Keratinocyte (primary cell): ENCODE measurements at regions not wholly inside any gene's neighbourhood (a gene's known extent, or its start where the extent isn't known, plus 50 kb on each side); places are given as distances from the start of the nearest gene placed in this dataset.

Experiments
- DNase-seq: peaks from one replicate; pipeline ENCODE4 v3.0.0-alpha.2; 2011; ENCODE audit warnings: low read depth, missing footprints, low spot score
- FAIRE-seq: peaks from 2 replicates; lab custom pipeline; 2011; peaks lifted over from hg19 to GRCh38; lab: Jason Lieb, UNC
- H2AFZ ChIP-seq: 2 replicates; pipeline ENCODE4 v1.6.0; 2012; ENCODE audit warnings: low read length, control low read depth, inconsistent platforms; ENCODE audit not compliant: control insufficient read depth
- H3K27ac ChIP-seq: 2 replicates; pipeline ENCODE4 v1.5.1; 2011; ENCODE audit warnings: low read length; ENCODE audit not compliant: control insufficient read depth, insufficient read depth
- H3K27me3 ChIP-seq: 3 replicates; pipeline ENCODE4 v1.6.0; 2011; ENCODE audit warnings: low read length; ENCODE audit not compliant: control insufficient read depth, insufficient read depth; ENCODE audit errors: extremely low read depth
- H3K36me3 ChIP-seq, 2 experiments: 2 replicates in 1 of 2; 3 replicates in 1 of 2; pipeline ENCODE4 v1.5.1; 2011; ENCODE audit warnings: low read length in 2 of 2, mild to moderate bottlenecking in 1 of 2; ENCODE audit not compliant: control insufficient read depth in 2 of 2, insufficient read depth in 2 of 2; ENCODE audit errors: extremely low read depth in 1 of 2
- H3K4me1 ChIP-seq: 3 replicates; pipeline ENCODE4 v1.5.1; 2011; ENCODE audit warnings: low read length; ENCODE audit not compliant: control insufficient read depth, insufficient read depth; ENCODE audit errors: extremely low read depth
- H3K4me2 ChIP-seq: 3 replicates; pipeline ENCODE4 v1.6.0; 2011; ENCODE audit warnings: low read depth, low read length; ENCODE audit not compliant: control insufficient read depth, insufficient read depth; ENCODE audit errors: extremely low read depth
- H3K4me3 ChIP-seq, 3 experiments: fragments of 200-600 bp in 1 of 3; sonication (generic) in 1 of 3; 2 replicates in 2 of 3; 3 replicates in 1 of 3; pipeline ENCODE4 v1.5.1; 2011 to 2016; ENCODE audit warnings: low read length in 3 of 3, mild to moderate bottlenecking in 3 of 3, control low read depth in 2 of 3, inconsistent platforms in 1 of 3, low read depth in 1 of 3, mixed read lengths in 1 of 3, mixed run types in 1 of 3, moderate library complexity in 1 of 3; ENCODE audit not compliant: control insufficient read depth in 2 of 3, insufficient read depth in 2 of 3; ENCODE audit errors: extremely low read depth in 1 of 3
- H3K79me2 ChIP-seq: 2 replicates; pipeline ENCODE4 v1.6.0; 2012; ENCODE audit warnings: low read length; ENCODE audit not compliant: control insufficient read depth, insufficient read depth
- H3K9ac ChIP-seq: 3 replicates; pipeline ENCODE4 v1.6.0; 2011; ENCODE audit warnings: low read length; ENCODE audit not compliant: control insufficient read depth, insufficient read depth; ENCODE audit errors: extremely low read depth
- H3K9me1 ChIP-seq: 3 replicates; pipeline ENCODE4 v1.6.0; 2011; ENCODE audit warnings: low read length; ENCODE audit not compliant: control insufficient read depth, insufficient read depth; ENCODE audit errors: extremely low read depth
- H3K9me3 ChIP-seq: 2 replicates; pipeline ENCODE4 v1.5.1; 2012; ENCODE audit warnings: low read depth, low read length; ENCODE audit not compliant: control insufficient read depth
- H4K20me1 ChIP-seq: 3 replicates; pipeline ENCODE4 v1.6.0; 2011; ENCODE audit warnings: low read length; ENCODE audit not compliant: control insufficient read depth, insufficient read depth; ENCODE audit errors: extremely low read depth
- EZH2 ChIP-seq: IDR thresholded peaks from one replicate; pipeline ENCODE4 v1.6.1; 2012; ENCODE audit warnings: inconsistent platforms, mild to moderate bottlenecking, low read length, moderate library complexity
- dilution Hi-C: fragments of 300-500 bp; cut with MboI; formaldehyde crosslinking; loops from one replicate; pipeline ENCODE4 v1.7.0; 2020; ENCODE audit warnings: low sequenced_read_pairs; ENCODE audit not compliant: extremely low pct_ligation_motif_present
- TF ChIP-seq, protein P1 (sequence below), 3 experiments: IDR thresholded peaks in 1 of 3; conservative IDR thresholded peaks in 1 of 3; optimal IDR thresholded peaks in 1 of 3; 2 replicates in 2 of 3; 3 replicates in 1 of 3; pipeline versions ENCODE3 to v1.5.1; 2011; ENCODE audit warnings: low read length in 3 of 3, mild to moderate bottlenecking in 3 of 3, moderate library complexity in 2 of 3, control low read depth in 1 of 3, inconsistent platforms in 1 of 3; ENCODE audit not compliant: insufficient read depth in 2 of 3; ENCODE audit errors: extremely low read depth in 1 of 3

DNA sequence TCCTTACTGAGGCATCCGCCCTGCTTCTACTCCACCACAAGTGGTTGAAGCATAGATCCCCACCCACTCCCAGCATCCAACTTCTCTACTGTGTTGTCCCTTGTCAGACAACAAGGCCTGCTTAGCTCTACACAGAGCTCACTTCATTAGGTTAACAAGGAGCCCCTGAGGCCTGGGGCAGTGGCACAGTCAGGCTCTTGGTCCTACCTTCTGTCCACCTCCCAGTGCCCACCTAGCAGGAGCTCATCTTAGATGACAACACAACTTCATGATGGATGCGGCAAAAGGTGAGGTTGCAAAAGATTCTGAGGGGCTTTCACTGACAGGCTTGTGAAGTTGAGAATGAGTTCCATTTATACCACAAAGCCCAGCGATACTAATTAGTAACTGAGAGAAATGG lies 432.0 kb upstream of the CDH5 start:
- no peak for DNase-seq
- no peaks in the 10 kb centered on the region for H3K36me3 ChIP-seq
- H3K9me3 ChIP-seq = no peaks in the 10 kb centered on the region
- H2AFZ ChIP-seq = no peak overlapping the region
- H3K27me3 ChIP-seq = no peaks in the 10 kb centered on the region
- no peak overlapping the region for H3K4me2 ChIP-seq
- no peaks in the 10 kb centered on the region for H3K79me2 ChIP-seq
- H3K27ac ChIP-seq = no peak overlapping the region
- no peak overlapping the region for H3K9ac ChIP-seq
- H3K4me3 ChIP-seq = no peak overlapping the region
- dilution Hi-C loops = no loop called here
- no peaks in the 10 kb centered on the region for H3K4me1 ChIP-seq
- FAIRE-seq = no peak
- no peak for TF ChIP-seq EZH2
- TF ChIP-seq, protein P1, sequence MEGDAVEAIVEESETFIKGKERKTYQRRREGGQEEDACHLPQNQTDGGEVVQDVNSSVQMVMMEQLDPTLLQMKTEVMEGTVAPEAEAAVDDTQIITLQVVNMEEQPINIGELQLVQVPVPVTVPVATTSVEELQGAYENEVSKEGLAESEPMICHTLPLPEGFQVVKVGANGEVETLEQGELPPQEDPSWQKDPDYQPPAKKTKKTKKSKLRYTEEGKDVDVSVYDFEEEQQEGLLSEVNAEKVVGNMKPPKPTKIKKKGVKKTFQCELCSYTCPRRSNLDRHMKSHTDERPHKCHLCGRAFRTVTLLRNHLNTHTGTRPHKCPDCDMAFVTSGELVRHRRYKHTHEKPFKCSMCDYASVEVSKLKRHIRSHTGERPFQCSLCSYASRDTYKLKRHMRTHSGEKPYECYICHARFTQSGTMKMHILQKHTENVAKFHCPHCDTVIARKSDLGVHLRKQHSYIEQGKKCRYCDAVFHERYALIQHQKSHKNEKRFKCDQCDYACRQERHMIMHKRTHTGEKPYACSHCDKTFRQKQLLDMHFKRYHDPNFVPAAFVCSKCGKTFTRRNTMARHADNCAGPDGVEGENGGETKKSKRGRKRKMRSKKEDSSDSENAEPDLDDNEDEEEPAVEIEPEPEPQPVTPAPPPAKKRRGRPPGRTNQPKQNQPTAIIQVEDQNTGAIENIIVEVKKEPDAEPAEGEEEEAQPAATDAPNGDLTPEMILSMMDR (optimal IDR thresholded peaks at IDR 0.05 in 1 of 3, IDR thresholded peaks at IDR 0.05 in 1 of 3, conservative IDR thresholded peaks at IDR 0.05 in 1 of 3; ENCODE audit: extremely low read depth in 1 of 3, insufficient read depth in 2 of 3, low read length in 3 of 3) = no peak
- H4K20me1 ChIP-seq = no peaks in the 10 kb centered on the region
- no peaks in the 10 kb centered on the region for H3K9me1 ChIP-seq

DNA sequence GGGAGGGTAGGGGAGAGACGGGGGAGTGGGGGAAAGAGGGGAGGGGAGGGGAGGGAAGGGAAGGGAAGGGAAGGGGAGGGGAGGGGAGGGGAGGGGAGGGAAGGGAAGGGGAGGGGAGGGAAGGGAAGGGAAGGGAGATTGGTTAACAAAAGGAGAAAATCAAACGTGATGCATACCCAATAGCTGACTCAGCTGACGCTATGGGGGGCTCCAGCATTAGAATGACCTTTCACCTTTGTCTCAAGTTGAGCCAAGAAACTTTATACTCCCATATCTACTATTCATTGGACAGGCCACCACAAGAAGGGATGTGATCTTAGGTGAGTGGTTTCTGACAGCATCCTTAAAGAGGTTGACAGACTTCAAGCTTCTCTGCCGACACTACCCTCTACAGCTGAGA lies 432.8 kb upstream of the CDH5 start:
- no peaks in the 10 kb centered on the region for H3K27me3 ChIP-seq
- FAIRE-seq (no peak), DNase-seq (no peak)
- no peaks in the 10 kb centered on the region for H3K9me1 ChIP-seq
- dilution Hi-C loops = no loop called here
- H3K36me3 ChIP-seq = no peaks in the 10 kb centered on the region
- no peak overlapping the region for H3K27ac ChIP-seq
- H4K20me1 ChIP-seq = no peaks in the 10 kb centered on the region
- no peaks in the 10 kb centered on the region for H3K4me1 ChIP-seq
- no peak overlapping the region for H2AFZ ChIP-seq
- TF ChIP-seq, protein P1 (optimal IDR thresholded peaks at IDR 0.05 in 1 of 3, IDR thresholded peaks at IDR 0.05 in 1 of 3, conservative IDR thresholded peaks at IDR 0.05 in 1 of 3; ENCODE audit: extremely low read depth in 1 of 3, insufficient read depth in 2 of 3, low read length in 3 of 3) = no peak
- TF ChIP-seq EZH2 = no peak
- H3K79me2 ChIP-seq = no peaks in the 10 kb centered on the region
- H3K9ac ChIP-seq = no peak overlapping the region
- no peaks in the 10 kb centered on the region for H3K9me3 ChIP-seq
- H3K4me2 ChIP-seq = no peak overlapping the region
- no peak overlapping the region for H3K4me3 ChIP-seq
